ENCODE measurements at regions not wholly inside any gene's neighbourhood (a gene's known extent, or its start where the extent isn't known, plus 50 kb on each side); places are given as distances from the start of the nearest gene placed in this dataset.

- CTCF ChIA-PET, result no interaction called here
These were observed 197.8 kb downstream of the MEMO1 start for GRCh38 chr2:31813016-31813415.

More at GRCh38 chr2:31813016-31813415, 197.8 kb downstream of the MEMO1 start:
- Histone ChIP-seq H3K79me2 (ENCODE audit: control insufficient read depth, insufficient read depth, low read length) (no peaks in the 10 kb centered on the region), H3K9ac (ENCODE audit: low read length) (no peak overlapping the region), H2AFZ (ENCODE audit: insufficient read depth, low read depth, low read length, poor library complexity, severe bottlenecking) (no peak overlapping the region), H3K4me3 (ENCODE audit: control extremely low read depth in 1 of 5, extremely low read depth in 1 of 5, insufficient read depth in 1 of 5, low read depth in 2 of 5, low read length in 4 of 5) (no peak overlapping the region), H3K36me3 (replicated peaks in 1 of 2; ENCODE audit: control extremely low read depth in 1 of 2, control insufficient read depth in 1 of 2, extremely low read depth in 1 of 2, insufficient read depth in 2 of 2, low read length in 1 of 2) (no peaks in the 10 kb centered on the region), H3K4me2 (replicated peaks; ENCODE audit: low read depth, low read length, poor library complexity, severe bottlenecking) (no peak overlapping the region), H4K20me1 (ENCODE audit: control insufficient read depth, insufficient read depth, low read length, poor library complexity, severe bottlenecking) (no peaks in the 10 kb centered on the region), H3K27ac (ENCODE audit: low read length in 2 of 2) (no peak overlapping the region), H3K27me3 (replicated peaks in 1 of 4; ENCODE audit: control extremely low read depth in 1 of 4, control insufficient read depth in 3 of 4, insufficient read depth in 4 of 4, low read length in 3 of 4) (no peaks in the 10 kb centered on the region), H3K9me3 (ENCODE audit: control extremely low read depth in 1 of 3, control insufficient read depth in 2 of 3, insufficient read depth in 1 of 3, low read length in 2 of 3) (peaks cover 0 to 1% (median 0%) of the 10 kb centered on the region in 3 donors), H3K4me1 (ENCODE audit: control insufficient read depth in 2 of 2, insufficient read depth in 2 of 2, low read length in 2 of 2) (peaks cover 15 to 16% of the 10 kb centered on the region in 2 donors)
- Mint-ChIP-seq H3K4me1 (peaks cover 15% of the 10 kb centered on the region), H3K9me3 (ENCODE audit: insufficient read depth) (no peaks in the 10 kb centered on the region), H3K27ac (no peak overlapping the region), H3K4me3 (no peak overlapping the region), H3K27me3 (no peaks in the 10 kb centered on the region)
- TF ChIP-seq CTCF (IDR thresholded peaks at IDR 0.05) (no peak), EZH2 (IDR thresholded peaks at IDR 0.05; ENCODE audit: borderline replicate concordance, insufficient read depth, low read depth, low read length, poor library complexity, severe bottlenecking) (no peak)
- DNase-seq (no peak), ATAC-seq (ENCODE audit: low read depth) (no peak)
- 95% methylated on average over 7 of the region's 8 CpGs for WGBS (ENCODE audit: insufficient coverage)
- intact Hi-C loops (cut with micrococcal nuclease), result no loop called here
- POLR2A ChIA-PET, result no interaction called here
